AG10803 (cell line): ENCODE measurements at regions not wholly inside any gene's neighbourhood (a gene's known extent, or its start where the extent isn't known, plus 50 kb on each side); places are given as distances from the start of the nearest gene placed in this dataset.

Experiments used
- DNase-seq: peaks from one replicate; pipeline ENCODE4 v3.0.0; 2010; ENCODE audit warnings: low read depth
- H3K4me3 ChIP-seq: 2 replicates; pipeline ENCODE4 v1.5.1; 2011; ENCODE audit warnings: mild to moderate bottlenecking, low read length, control low read depth
- CTCF ChIP-seq: conservative IDR thresholded peaks from 2 replicates; pipeline ENCODE4 v1.5.1; 2011; ENCODE audit warnings: mild to moderate bottlenecking, low read length, control low read depth, inconsistent platforms

DNA sequence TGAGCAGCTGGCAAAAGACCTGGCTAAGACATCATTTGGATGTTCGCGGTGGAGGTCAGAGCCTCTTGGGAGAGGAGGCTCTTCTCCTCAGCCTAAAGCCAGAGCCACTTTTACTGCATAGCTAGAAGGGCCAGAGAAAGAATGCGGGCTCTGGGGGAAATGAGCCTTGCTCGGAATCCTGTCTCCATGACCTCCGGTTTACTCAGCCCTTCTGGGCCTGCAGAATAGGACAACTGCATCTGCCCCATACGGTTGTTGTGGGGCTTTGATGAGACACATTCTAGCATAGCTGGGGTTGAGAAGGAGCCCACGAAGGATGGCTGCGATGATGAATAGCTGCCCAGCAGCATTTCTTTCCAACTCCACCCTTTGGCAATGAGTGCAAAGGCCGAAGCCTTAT lies 115.0 kb upstream of the SLC22A23 start:
- TF ChIP-seq CTCF, result no peak
- DNase-seq, result no peak
- no peak overlapping the region for H3K4me3 ChIP-seq

- no peak for DNase-seq
These were observed 114.4 kb upstream of the SLC22A23 start for GRCh38 chr6:3571250-3571681.

GRCh38 chr6:3569816-3570215 lies 113.0 kb upstream of the SLC22A23 start:
- peak; percentile 5 for DNase-seq
- no peak for TF ChIP-seq CTCF
- H3K4me3 ChIP-seq, result no peak overlapping the region

More at GRCh38 chr6:3571250-3571681, 114.4 kb upstream of the SLC22A23 start:
- TF ChIP-seq CTCF, result no peak
- H3K4me3 ChIP-seq, result no peak overlapping the region

DNA sequence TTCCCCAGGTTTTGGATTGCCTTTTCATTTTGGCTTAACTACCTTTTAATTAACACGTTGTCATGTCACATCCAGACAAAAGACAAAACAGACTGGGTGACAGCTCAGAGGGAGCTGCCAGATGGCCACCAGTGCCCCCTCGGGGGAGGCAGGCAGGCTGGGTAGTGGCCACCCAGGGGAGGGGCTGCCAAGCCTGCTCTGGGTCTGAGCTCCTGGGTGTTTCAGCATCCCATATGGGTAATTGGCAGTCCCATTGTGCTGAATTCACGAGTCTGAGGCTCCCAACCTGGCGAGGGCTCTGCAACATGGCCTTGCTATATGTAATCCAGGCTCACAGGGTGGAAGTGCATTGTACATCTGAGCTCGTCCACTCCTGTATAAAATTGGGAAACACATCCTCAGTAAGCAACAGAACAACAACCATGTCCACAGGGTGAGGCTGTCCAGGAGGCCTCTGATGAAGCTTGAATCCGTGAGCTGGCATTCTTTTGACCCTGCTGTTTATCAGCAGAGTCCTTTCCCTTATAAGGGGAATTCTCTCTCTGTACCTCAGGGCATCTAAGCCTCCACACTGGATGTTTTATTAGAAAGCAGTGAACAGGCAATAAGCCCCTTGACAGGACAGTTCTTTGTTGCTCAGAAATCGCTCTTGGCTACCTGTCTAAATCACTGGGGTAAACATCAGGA lies 111.7 kb upstream of the SLC22A23 start:
- TF ChIP-seq CTCF, result no peak
- H3K4me3 ChIP-seq, result no peak overlapping the region
- no peak for DNase-seq

- DNase-seq, result peak; percentile 47
- no peak for TF ChIP-seq CTCF
These were observed 110.0 kb upstream of the SLC22A23 start for GRCh38 chr6:3566812-3567211.

DNA sequence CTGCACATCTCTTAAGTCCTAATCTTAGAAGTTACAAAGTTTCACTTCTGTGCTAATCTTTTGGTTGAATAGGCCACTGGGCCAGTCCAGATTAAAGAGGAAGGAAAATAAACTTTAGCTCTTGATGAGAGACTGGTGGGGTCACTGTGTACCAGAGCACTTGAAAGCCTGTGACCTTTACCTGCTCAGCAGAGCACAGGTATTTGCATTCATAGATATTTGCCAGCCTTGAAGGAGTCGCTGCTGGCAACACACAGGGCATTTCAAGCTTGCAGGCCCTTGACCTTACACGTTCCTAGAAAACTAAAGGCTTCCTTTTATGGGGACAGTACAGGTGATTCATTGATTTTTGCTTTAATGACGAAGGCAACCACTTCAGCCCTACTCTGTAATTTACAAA lies 108.4 kb upstream of the SLC22A23 start:
- TF ChIP-seq CTCF, result no peak
- DNase-seq, result no peak
- no peak overlapping the region for H3K4me3 ChIP-seq

More at GRCh38 chr6:3566812-3567211, 110.0 kb upstream of the SLC22A23 start:
- no peak overlapping the region for H3K4me3 ChIP-seq

DNA sequence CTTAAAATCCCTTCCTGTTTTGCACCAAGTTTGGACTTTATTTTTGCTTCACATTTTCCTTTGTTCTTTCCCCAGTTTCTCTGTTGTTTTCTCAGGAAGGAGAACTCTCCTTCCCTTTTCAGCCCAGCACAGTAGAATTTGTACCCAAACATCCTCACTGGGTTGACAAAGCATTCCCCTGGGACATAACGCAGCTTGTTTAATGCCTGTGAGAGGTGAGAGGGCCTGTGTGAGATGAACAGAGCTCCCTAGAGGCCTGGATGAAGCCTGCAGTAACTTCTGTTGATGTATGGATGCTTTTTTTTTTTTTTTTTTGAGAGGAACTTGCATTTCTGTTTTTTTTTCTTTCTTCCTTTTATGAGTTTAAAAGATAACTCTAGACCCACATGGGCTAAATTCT lies 104.9 kb upstream of the SLC22A23 start:
- no peak for DNase-seq
- peak; percentile 16; the same call in 1 of the 2 replicates for TF ChIP-seq CTCF
- no peak overlapping the region for H3K4me3 ChIP-seq
